ENCODE measurements at regions not wholly inside any gene's neighbourhood (a gene's known extent, or its start where the extent isn't known, plus 50 kb on each side); places are given as distances from the start of the nearest gene placed in this dataset.

DNA sequence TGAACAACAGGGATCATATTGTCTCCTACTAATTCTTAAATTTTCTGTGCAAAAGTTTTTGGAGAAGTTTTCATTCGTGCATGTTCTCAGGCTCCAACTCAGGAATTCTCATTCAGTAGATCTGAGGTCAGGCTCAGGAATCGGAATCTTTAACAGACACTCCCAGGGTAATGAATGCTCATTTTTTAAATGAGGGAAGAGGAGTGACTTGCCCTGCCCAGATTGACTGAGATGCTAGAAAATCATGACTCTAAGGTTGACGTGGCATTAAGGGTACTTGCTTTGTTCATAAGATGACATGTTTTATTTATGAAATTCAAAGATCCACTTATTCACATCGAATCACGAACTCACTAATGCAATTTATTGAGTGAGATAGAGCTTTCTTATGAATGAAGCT, 196.6 kb upstream of the NPVF start:
- peaks cover 4% of the 10 kb centered on the region for H3K27me3 Mint-ChIP-seq (ENCODE audit: low read depth)
- TF ChIP-seq, protein P1, sequence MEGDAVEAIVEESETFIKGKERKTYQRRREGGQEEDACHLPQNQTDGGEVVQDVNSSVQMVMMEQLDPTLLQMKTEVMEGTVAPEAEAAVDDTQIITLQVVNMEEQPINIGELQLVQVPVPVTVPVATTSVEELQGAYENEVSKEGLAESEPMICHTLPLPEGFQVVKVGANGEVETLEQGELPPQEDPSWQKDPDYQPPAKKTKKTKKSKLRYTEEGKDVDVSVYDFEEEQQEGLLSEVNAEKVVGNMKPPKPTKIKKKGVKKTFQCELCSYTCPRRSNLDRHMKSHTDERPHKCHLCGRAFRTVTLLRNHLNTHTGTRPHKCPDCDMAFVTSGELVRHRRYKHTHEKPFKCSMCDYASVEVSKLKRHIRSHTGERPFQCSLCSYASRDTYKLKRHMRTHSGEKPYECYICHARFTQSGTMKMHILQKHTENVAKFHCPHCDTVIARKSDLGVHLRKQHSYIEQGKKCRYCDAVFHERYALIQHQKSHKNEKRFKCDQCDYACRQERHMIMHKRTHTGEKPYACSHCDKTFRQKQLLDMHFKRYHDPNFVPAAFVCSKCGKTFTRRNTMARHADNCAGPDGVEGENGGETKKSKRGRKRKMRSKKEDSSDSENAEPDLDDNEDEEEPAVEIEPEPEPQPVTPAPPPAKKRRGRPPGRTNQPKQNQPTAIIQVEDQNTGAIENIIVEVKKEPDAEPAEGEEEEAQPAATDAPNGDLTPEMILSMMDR (IDR thresholded peaks at IDR 0.05), result no peak
- no peak for DNase-seq (ENCODE audit: low spot score)
- H3K4me1 Mint-ChIP-seq (ENCODE audit: low read depth), result peaks cover 14% of the 10 kb centered on the region
- H3K9me3 Mint-ChIP-seq (ENCODE audit: low read depth), result no peaks in the 10 kb centered on the region
- no peaks in the 10 kb centered on the region for H3K36me3 Mint-ChIP-seq (ENCODE audit: low read depth)
- no peak overlapping the region for H3K27ac Mint-ChIP-seq (ENCODE audit: unreplicated experiment)
- no peak overlapping the region for H3K4me3 Mint-ChIP-seq (ENCODE audit: unreplicated experiment)

DNA sequence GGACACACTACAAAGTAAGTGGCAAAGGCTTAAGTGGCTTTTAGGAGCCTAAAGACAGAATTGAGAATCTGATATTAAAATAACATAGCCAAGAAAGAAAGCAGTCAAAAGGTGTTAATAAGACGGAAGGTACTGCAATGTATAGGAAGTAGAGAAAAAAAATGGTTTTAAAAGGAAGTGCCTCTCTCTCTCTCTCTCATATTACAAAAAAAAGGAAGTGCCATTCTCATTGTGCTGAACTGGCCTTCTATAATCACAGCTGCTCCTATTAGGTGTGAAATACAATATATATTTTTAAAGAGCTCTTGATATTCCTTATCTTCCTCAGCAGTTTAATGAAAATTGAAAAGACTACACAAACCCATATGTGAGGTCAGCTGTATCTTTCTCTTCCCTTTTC, 199.4 kb upstream of the NPVF start:
- H3K4me3 Mint-ChIP-seq (ENCODE audit: unreplicated experiment), result no peak overlapping the region
- H3K36me3 Mint-ChIP-seq (ENCODE audit: low read depth), result no peaks in the 10 kb centered on the region
- H3K9me3 Mint-ChIP-seq (ENCODE audit: low read depth), result no peaks in the 10 kb centered on the region
- H3K27ac Mint-ChIP-seq (ENCODE audit: unreplicated experiment), result no peak overlapping the region
- H3K27me3 Mint-ChIP-seq (ENCODE audit: low read depth), result no peaks in the 10 kb centered on the region
- TF ChIP-seq, protein P1 (IDR thresholded peaks at IDR 0.05), result no peak
- no peak for DNase-seq (ENCODE audit: low spot score)
- H3K4me1 Mint-ChIP-seq (ENCODE audit: low read depth), result peaks cover 22% of the 10 kb centered on the region

DNA sequence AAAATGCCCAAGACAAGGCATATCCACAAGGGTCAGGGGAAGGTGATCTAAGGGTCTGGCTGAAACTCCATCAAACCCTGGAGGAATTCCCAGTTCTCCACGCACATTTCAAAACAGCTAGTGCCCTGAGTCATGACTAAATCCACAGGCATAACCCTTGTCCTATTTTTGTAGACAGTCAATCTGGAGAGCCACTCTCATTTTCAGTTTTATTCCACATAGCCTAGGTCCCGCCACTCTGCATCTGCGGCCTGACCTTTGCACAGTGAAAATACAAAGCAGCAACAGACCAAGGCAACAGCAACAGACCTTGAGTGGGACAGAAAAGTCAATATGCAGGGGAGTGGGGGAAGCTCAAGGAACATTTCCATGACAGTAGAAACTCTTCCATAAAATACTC, 201.4 kb upstream of the NPVF start:
- H3K4me1 Mint-ChIP-seq (ENCODE audit: low read depth), result peaks cover 17% of the 10 kb centered on the region
- no peaks in the 10 kb centered on the region for H3K36me3 Mint-ChIP-seq (ENCODE audit: low read depth)
- H3K27me3 Mint-ChIP-seq (ENCODE audit: low read depth), result no peaks in the 10 kb centered on the region
- no peak for DNase-seq (ENCODE audit: low spot score)
- H3K9me3 Mint-ChIP-seq (ENCODE audit: low read depth), result no peaks in the 10 kb centered on the region
- TF ChIP-seq, protein P1 (IDR thresholded peaks at IDR 0.05), result no peak
- H3K4me3 Mint-ChIP-seq (ENCODE audit: unreplicated experiment), result no peak overlapping the region
- peak overlapping the region; percentile 68 for H3K27ac Mint-ChIP-seq (ENCODE audit: unreplicated experiment)

DNA sequence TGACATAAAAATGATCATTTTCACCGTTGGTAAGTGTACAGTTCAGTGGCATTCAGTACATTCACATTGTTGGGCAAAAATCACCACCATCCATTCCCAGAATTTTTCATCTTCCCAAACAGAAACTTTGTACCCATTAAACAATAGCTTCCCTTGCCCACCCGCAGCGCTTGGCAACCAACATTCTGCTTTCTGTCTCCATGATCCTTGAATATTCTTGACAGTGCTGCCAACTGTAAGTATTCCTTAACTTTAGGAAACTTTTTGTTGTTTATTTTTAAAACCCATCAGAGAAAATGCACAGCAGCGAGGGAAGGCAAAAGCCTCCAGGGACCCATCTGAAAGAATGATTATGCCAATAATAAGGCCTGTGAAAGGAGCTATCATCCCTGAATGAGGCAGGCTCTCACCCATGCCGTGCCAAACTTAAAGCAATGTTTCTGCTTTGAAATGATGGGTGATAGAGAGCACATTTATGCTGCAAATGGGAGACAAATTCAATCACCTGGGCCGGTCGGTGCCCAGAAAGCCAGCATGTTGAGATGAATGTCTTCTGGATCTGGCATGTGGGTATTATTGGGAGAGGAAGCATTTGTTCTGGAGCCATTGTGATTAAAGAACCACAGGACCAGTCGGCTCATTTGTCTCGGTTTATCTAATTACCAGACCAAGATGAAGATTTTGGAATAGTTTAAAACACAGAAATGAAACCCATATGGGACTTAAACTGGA, 202.1 kb upstream of the NPVF start:
- Mint-ChIP-seq H3K9me3 (ENCODE audit: low read depth) (no peaks in the 10 kb centered on the region), H3K27ac (ENCODE audit: unreplicated experiment) (peak overlapping the region; percentile 43), H3K27me3 (ENCODE audit: low read depth) (no peaks in the 10 kb centered on the region), H3K36me3 (ENCODE audit: low read depth) (no peaks in the 10 kb centered on the region), H3K4me3 (ENCODE audit: unreplicated experiment) (no peak overlapping the region), H3K4me1 (ENCODE audit: low read depth) (peaks cover 22% of the 10 kb centered on the region)
- TF ChIP-seq, protein P1 (IDR thresholded peaks at IDR 0.05), result no peak
- no peak for DNase-seq (ENCODE audit: low spot score)

DNA sequence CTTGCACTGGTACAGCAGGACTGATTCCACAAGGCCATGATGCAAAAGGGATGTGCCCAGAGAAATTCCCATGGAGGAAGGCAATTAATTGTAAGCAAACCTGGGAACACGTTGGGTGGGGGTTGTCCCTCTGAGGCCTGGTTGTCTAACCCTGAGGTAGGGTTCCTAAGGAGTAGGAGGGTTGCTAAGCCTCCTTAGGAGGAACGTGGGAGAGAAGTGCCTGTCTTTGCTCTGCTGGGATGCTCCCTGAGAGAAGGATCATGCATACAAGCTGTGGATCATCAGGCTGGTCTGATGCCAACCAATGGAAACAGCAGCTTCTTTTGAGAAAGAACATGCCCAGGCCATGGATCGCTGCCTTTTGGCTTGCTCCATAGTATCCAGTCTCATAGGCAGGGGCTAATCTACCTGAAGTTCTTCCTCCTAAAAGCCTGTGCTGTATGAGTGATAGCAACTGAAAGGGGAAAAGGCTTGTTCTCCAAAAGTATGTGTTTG, 203.7 kb upstream of the NPVF start:
- peaks cover 3% of the 10 kb centered on the region for H3K27me3 Mint-ChIP-seq (ENCODE audit: low read depth)
- peaks cover 22% of the 10 kb centered on the region for H3K4me1 Mint-ChIP-seq (ENCODE audit: low read depth)

More for the DNA sequence above, 203.7 kb upstream of the NPVF start:
- H3K27ac Mint-ChIP-seq (ENCODE audit: unreplicated experiment), result no peak overlapping the region
- TF ChIP-seq, protein P1 (IDR thresholded peaks at IDR 0.05), result no peak
- H3K36me3 Mint-ChIP-seq (ENCODE audit: low read depth), result no peaks in the 10 kb centered on the region
- DNase-seq (ENCODE audit: low spot score), result no peak
- H3K4me3 Mint-ChIP-seq (ENCODE audit: unreplicated experiment), result no peak overlapping the region
- H3K9me3 Mint-ChIP-seq (ENCODE audit: low read depth), result no peaks in the 10 kb centered on the region

Data from chondrocyte (in vitro differentiated cells).